H1 (cell line): ENCODE measurements at regions not wholly inside any gene's neighbourhood (a gene's known extent, or its start where the extent isn't known, plus 50 kb on each side); places are given as distances from the start of the nearest gene placed in this dataset.

ENCODE experiments used
- CTCF ChIA-PET: fragments of 300-600 bp; sonication (Branson Sonifier 250); formaldehyde crosslinking; loops from one replicate; lab custom pipeline; 2021; ENCODE audit not compliant: partially characterized antibody; lab: Charles Lee
- POLR2A ChIA-PET: fragments of 300-600 bp; sonication (Branson Sonifier 250); formaldehyde crosslinking; loops from one replicate; lab custom pipeline; 2021; ENCODE audit warnings: inconsistent platforms; ENCODE audit not compliant: partially characterized antibody; lab: Charles Lee
- DNase-seq, 2 experiments: peaks; one replicate each; pipeline versions ENCODE4 v3.0.0 to v3.0.0-alpha.2; 2010 to 2022; ENCODE audit warnings: low spot score in 2 of 2, low read depth in 1 of 2, mixed read lengths in 1 of 2
- FAIRE-seq: peaks from 2 replicates; lab custom pipeline; 2011; peaks lifted over from hg19 to GRCh38; lab: Jason Lieb, UNC
- H2AFZ ChIP-seq: 2 replicates; pipeline ENCODE4 v1.8.1; 2012; ENCODE audit warnings: low read length, inconsistent platforms
- H2AK5ac ChIP-seq: 2 replicates; pipeline ENCODE4 v1.6.1; 2013; ENCODE audit warnings: low read depth, low read length
- H2BK120ac ChIP-seq: replicated peaks from 2 replicates; pipeline ENCODE3; 2013; ENCODE audit warnings: low read depth, low read length, inconsistent platforms
- H2BK12ac ChIP-seq: 2 replicates; pipeline ENCODE4 v1.6.1; 2013; ENCODE audit warnings: low read depth, low read length
- H2BK15ac ChIP-seq: 2 replicates; pipeline ENCODE4 v1.6.1; 2013; ENCODE audit warnings: low read length
- H2BK20ac ChIP-seq: 2 replicates; pipeline ENCODE4 v1.6.1; 2013; ENCODE audit warnings: low read length
- H2BK5ac ChIP-seq: 2 replicates; pipeline ENCODE4 v1.6.1; 2013; ENCODE audit warnings: low read depth, low read length
- H3K14ac ChIP-seq: 2 replicates; pipeline ENCODE4 v1.6.1; 2013; ENCODE audit warnings: inconsistent platforms; ENCODE audit not compliant: insufficient read length
- H3K18ac ChIP-seq: 2 replicates; pipeline ENCODE4 v1.6.1; 2013; ENCODE audit warnings: low read length; ENCODE audit errors: extremely low read depth
- H3K23ac ChIP-seq: 2 replicates; pipeline ENCODE4 v1.6.1; 2013; ENCODE audit warnings: inconsistent platforms; ENCODE audit not compliant: insufficient read length
- H3K23me2 ChIP-seq: 2 replicates; pipeline ENCODE4 v1.6.1; 2013; ENCODE audit warnings: low read depth, low read length
- H3K27ac ChIP-seq: 2 replicates; pipeline ENCODE4 v1.6.1; 2011; ENCODE audit warnings: low read depth, low read length, inconsistent platforms
- H3K27me3 ChIP-seq, 4 experiments: replicated peaks in 1 of 4; 1 replicate in 1 of 4; 2 replicates in 3 of 4; pipeline versions ENCODE4 v1.6.1 to v1.8.1; 2011 to 2013; ENCODE audit warnings: low read length in 3 of 4, mild to moderate bottlenecking in 3 of 4, inconsistent platforms in 2 of 4, mixed read lengths in 2 of 4, moderate library complexity in 1 of 4; ENCODE audit not compliant: control insufficient read depth in 3 of 4, insufficient read depth in 3 of 4; ENCODE audit errors: extremely low read depth in 1 of 4
- H3K36me3 ChIP-seq, 4 experiments: 2 replicates each; pipeline versions ENCODE4 v1.6.1 to v1.8.1; 2011 to 2013; ENCODE audit warnings: mild to moderate bottlenecking in 4 of 4, low read length in 3 of 4, moderate library complexity in 2 of 4, control low read depth in 1 of 4, inconsistent platforms in 1 of 4; ENCODE audit not compliant: insufficient read depth in 4 of 4, control insufficient read depth in 2 of 4
- H3K4ac ChIP-seq: replicated peaks from 2 replicates; pipeline ENCODE3; 2013; ENCODE audit warnings: low read length, low read depth, mixed read lengths, inconsistent platforms; ENCODE audit not compliant: insufficient read length
- H3K4me1 ChIP-seq, 4 experiments: replicated peaks in 1 of 4; 1 replicate in 1 of 4; 2 replicates in 3 of 4; pipeline versions ENCODE4 v1.6.1 to v1.8.1; 2011 to 2013; ENCODE audit warnings: low read length in 3 of 4, inconsistent platforms in 2 of 4, mixed read lengths in 1 of 4; ENCODE audit not compliant: insufficient read depth in 4 of 4, control insufficient read depth in 3 of 4
- H3K4me2 ChIP-seq, 2 experiments: 2 replicates each; pipeline versions ENCODE4 v1.6.1 to v1.8.1; 2011 to 2013; ENCODE audit warnings: low read depth in 2 of 2, low read length in 2 of 2, control low read depth in 1 of 2, inconsistent platforms in 1 of 2, mild to moderate bottlenecking in 1 of 2; ENCODE audit not compliant: insufficient read depth in 1 of 2
- H3K4me3 ChIP-seq, 4 experiments: fragments of 200-600, 300-600 bp in 1 of 4; sonication (generic), shearing (Covaris generic), sonication (Bioruptor Twin) in 1 of 4; 2 replicates each; pipeline versions ENCODE4 v1.5.1 to v1.8.1; 2011 to 2016; ENCODE audit warnings: low read length in 4 of 4, low read depth in 3 of 4, control low read depth in 2 of 4, inconsistent platforms in 2 of 4, mild to moderate bottlenecking in 2 of 4, mixed read lengths in 1 of 4, moderate library complexity in 1 of 4; ENCODE audit not compliant: insufficient read depth in 2 of 4; ENCODE audit errors: extremely low read depth in 1 of 4
- H3K56ac ChIP-seq: replicated peaks from 2 replicates; pipeline ENCODE3; 2013; ENCODE audit warnings: low read depth, mild to moderate bottlenecking, mixed read lengths, low read length, inconsistent platforms; ENCODE audit not compliant: insufficient read length
- H3K79me1 ChIP-seq: 2 replicates; pipeline ENCODE4 v1.6.1; 2013; ENCODE audit warnings: low read depth, low read length, control low read depth
- H3K79me2 ChIP-seq, 2 experiments: 2 replicates each; pipeline versions ENCODE4 v1.6.1 to v1.8.1; 2012 to 2013; ENCODE audit warnings: low read length in 2 of 2, mild to moderate bottlenecking in 2 of 2, inconsistent platforms in 1 of 2; ENCODE audit not compliant: insufficient read depth in 2 of 2, control insufficient read depth in 1 of 2
- H3K9ac ChIP-seq, 4 experiments: replicated peaks in 1 of 4; 1 replicate in 1 of 4; 2 replicates in 3 of 4; pipeline versions ENCODE4 v1.6.1 to v1.8.1; 2011 to 2013; ENCODE audit warnings: low read depth in 3 of 4, low read length in 3 of 4, control low read depth in 2 of 4, mild to moderate bottlenecking in 2 of 4, moderate library complexity in 2 of 4, inconsistent platforms in 1 of 4; ENCODE audit errors: extremely low read depth in 1 of 4
- H3K9me3 ChIP-seq, 2 experiments: 2 replicates each; pipeline versions ENCODE4 v1.6.1 to v1.8.1; 2012 to 2013; ENCODE audit warnings: mild to moderate bottlenecking in 2 of 2, moderate library complexity in 2 of 2, control low read depth in 1 of 2, inconsistent platforms in 1 of 2, low read depth in 1 of 2, low read length in 1 of 2, mixed read lengths in 1 of 2; ENCODE audit not compliant: insufficient read depth in 2 of 2
- H4K20me1 ChIP-seq, 2 experiments: replicated peaks in 1 of 2; 2 replicates each; pipeline versions ENCODE3 to v1.8.1; 2011 to 2013; ENCODE audit warnings: inconsistent platforms in 2 of 2, low read length in 2 of 2, mild to moderate bottlenecking in 1 of 2; ENCODE audit not compliant: insufficient read depth in 2 of 2, control insufficient read depth in 1 of 2
- H4K5ac ChIP-seq: 2 replicates; pipeline ENCODE4 v1.6.1; 2013; ENCODE audit warnings: low read length, low read depth, mixed read lengths, inconsistent platforms; ENCODE audit not compliant: insufficient read length
- H4K8ac ChIP-seq: 2 replicates; pipeline ENCODE4 v1.8.0; 2013; ENCODE audit warnings: mild to moderate bottlenecking, moderate library complexity, low read length, inconsistent platforms; ENCODE audit not compliant: insufficient read depth; ENCODE audit errors: extremely low read depth
- H4K91ac ChIP-seq: replicated peaks from 2 replicates; pipeline ENCODE3; 2013; ENCODE audit warnings: low read length, mixed read lengths, inconsistent platforms; ENCODE audit not compliant: insufficient read length
- CTBP2 ChIP-seq: IDR thresholded peaks from 2 replicates; pipeline ENCODE4 v1.7.0; 2011; ENCODE audit warnings: borderline replicate concordance, mild to moderate bottlenecking, moderate library complexity, mixed read lengths, low read length; ENCODE audit not compliant: insufficient read depth, insufficient read length
- EGR1 ChIP-seq: IDR thresholded peaks from 2 replicates; pipeline ENCODE4 v1.6.1; 2011; ENCODE audit warnings: low read depth, low read length, borderline replicate concordance
- PHF8 ChIP-seq: fragments of 200-600 bp; sonication (generic); conservative IDR thresholded peaks from 2 replicates; pipeline ENCODE4 v1.7.1; 2012; ENCODE audit warnings: low read depth, mild to moderate bottlenecking, inconsistent platforms, low read length, moderate library complexity
- SAP30 ChIP-seq: fragments of 300-600 bp; sonication (generic); IDR thresholded peaks from 2 replicates; pipeline ENCODE4 v1.7.1; 2012; ENCODE audit warnings: low read length, moderate library complexity, mild to moderate bottlenecking, inconsistent platforms; ENCODE audit not compliant: insufficient read depth, insufficient replicate concordance
- SIN3A ChIP-seq, 2 experiments: IDR thresholded peaks in 1 of 2; conservative IDR thresholded peaks in 1 of 2; 2 replicates each; pipeline ENCODE4 v1.6.1; 2011 to 2012; ENCODE audit warnings: low read length in 2 of 2, improper control_type of control experiment in 1 of 2, low read depth in 1 of 2, mild to moderate bottlenecking in 1 of 2
- SIX5 ChIP-seq: IDR thresholded peaks from 2 replicates; pipeline ENCODE4 v1.6.1; 2011; ENCODE audit warnings: mild to moderate bottlenecking, low read depth, low read length
- SP4 ChIP-seq: IDR thresholded peaks from 2 replicates; pipeline ENCODE4 v1.6.1; 2012; ENCODE audit warnings: low read length, inconsistent platforms
- WGBS, 2 experiments: shearing (Covaris generic) in 1 of 2; methylation state at CpG; one replicate each; pipeline versions ENCODE4 v1.1.6 to v1.1.7; 2013 to 2015; ENCODE audit warnings: low lambda C conversion rate in 2 of 2, mixed read lengths in 2 of 2, inconsistent platforms in 1 of 2, low coverage in 1 of 2, missing lambda C conversion rate in 1 of 2; ENCODE audit not compliant: insufficient replicate concordance in 2 of 2, insufficient coverage in 1 of 2, insufficient read length in 1 of 2; ENCODE audit errors: extremely low coverage in 1 of 2, missing lambda C conversion rate in 1 of 2; 5-methylcytosine and 5-hydroxymethylcytosine counted together

DNA sequence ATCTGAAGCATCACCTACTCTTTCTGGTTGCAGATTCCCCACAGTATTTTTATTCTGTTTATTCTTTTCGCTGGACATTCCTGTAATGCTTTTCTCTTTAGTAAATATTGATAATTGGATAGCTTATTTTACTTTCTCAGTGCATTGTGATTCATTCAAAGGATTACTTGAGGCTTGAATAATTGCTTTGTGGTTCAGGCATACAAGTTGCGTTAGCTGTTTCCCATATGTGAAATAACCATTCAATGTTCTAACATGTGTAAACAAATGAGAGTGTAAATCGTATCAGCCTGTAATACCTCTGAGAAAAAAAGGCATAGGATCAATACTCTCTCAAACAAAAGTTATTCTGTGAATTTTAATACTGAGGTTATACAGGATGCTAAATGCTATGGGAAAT lies 1004.2 kb upstream of the SEL1L start:
- Histone ChIP-seq H2AFZ (no peak overlapping the region), H3K56ac (no peak overlapping the region), H4K5ac (no peak overlapping the region), H3K9ac (no peak overlapping the region), H4K91ac (no peak overlapping the region), H3K4ac (no peak overlapping the region), H3K14ac (no peak overlapping the region), H3K79me2 (no peaks in the 10 kb centered on the region), H3K36me3 (no peaks in the 10 kb centered on the region), H3K23me2 (no peaks in the 10 kb centered on the region), H3K4me3 (no peak overlapping the region), H3K4me2 (no peak overlapping the region), H4K20me1 (no peaks in the 10 kb centered on the region), H2BK20ac (no peak overlapping the region), H2BK15ac (no peak overlapping the region), H3K27me3 (no peaks in the 10 kb centered on the region), H2AK5ac (no peak overlapping the region), H2BK12ac (no peak overlapping the region), H3K9me3 (no peaks in the 10 kb centered on the region), H2BK5ac (no peak overlapping the region), H4K8ac (no peak overlapping the region), H3K4me1 (no peaks in the 10 kb centered on the region), H2BK120ac (no peak overlapping the region), H3K23ac (no peak overlapping the region), H3K18ac (no peak overlapping the region), H3K27ac (no peak overlapping the region), H3K79me1 (no peaks in the 10 kb centered on the region)
- CTCF ChIA-PET, result no interaction called here
- no peak for TF ChIP-seq SAP30
- no peak for TF ChIP-seq CTBP2
- no peak for TF ChIP-seq EGR1
- TF ChIP-seq PHF8, result no peak
- no peak for TF ChIP-seq SP4
- no peak for TF ChIP-seq SIN3A (conservative IDR thresholded peaks at IDR 0.05 in 1 of 2, IDR thresholded peaks at IDR 0.05 in 1 of 2; ENCODE audit: low read depth in 1 of 2, low read length in 2 of 2)
- TF ChIP-seq SIX5, result no peak
- POLR2A ChIA-PET, result no interaction called here
- no peak for FAIRE-seq
- DNase-seq, result no peak
- 91% methylated on average over 3 of the region's 3 CpGs; no CpG with 5 or more reads in 1 of the 2 experiments for WGBS, 2 experiments
